Caco-2 (cell line): ENCODE measurements at regions not wholly inside any gene's neighbourhood (a gene's known extent, or its start where the extent isn't known, plus 50 kb on each side); places are given as distances from the start of the nearest gene placed in this dataset.

Source experiments
- BruUV-seq: library from RNA; stranded (reverse); fragments of 400-500 nt; replicated peaks from 2 replicates; lab custom pipeline; 2021; lab: Mats Ljungman, UMichigan
- CTCF ChIA-PET: fragments of 300-600 bp; sonication (Branson Sonifier 250); formaldehyde crosslinking; loops from one replicate; lab custom pipeline; 2022; ENCODE audit warnings: antibody characterized with exemption; lab: Charles Lee
- POLR2A ChIA-PET: fragments of 300-600 bp; sonication (Branson Sonifier 250); formaldehyde crosslinking; loops from one replicate; lab custom pipeline; 2022; ENCODE audit warnings: antibody characterized with exemption; lab: Charles Lee
- DNase-seq, 2 experiments: peaks; one replicate each; pipeline versions ENCODE4 v3.0.0 to v3.0.0-alpha.2; 2020 to 2022
- H3K27me3 ChIP-seq: replicated peaks from 2 replicates; pipeline ENCODE4 v1.6.0; 2011; ENCODE audit warnings: low read length; ENCODE audit not compliant: control insufficient read depth, insufficient read depth
- H3K36me3 ChIP-seq: 2 replicates; pipeline ENCODE4 v1.5.1; 2011; ENCODE audit warnings: low read length; ENCODE audit not compliant: control insufficient read depth, insufficient read depth
- H3K4me1 ChIP-seq: fragments of 250-450 bp; sonication (Bioruptor Pico); 2 replicates; pipeline ENCODE4 v1.5.1; 2020; ENCODE audit warnings: mild to moderate bottlenecking
- H3K4me3 ChIP-seq: 2 replicates; pipeline ENCODE4 v1.5.1; 2011; ENCODE audit warnings: low read depth, mild to moderate bottlenecking, control low read depth, low read length
- H3K9me3 ChIP-seq: fragments of 250-450 bp; sonication (Bioruptor Pico); 2 replicates; pipeline ENCODE4 v1.5.1; 2020; ENCODE audit warnings: mild to moderate bottlenecking, moderate library complexity
- H3K27ac Mint-ChIP-seq: one replicate; pipeline ENCODE4 v1.8.0; 2022; ENCODE audit warnings: mixed read lengths; ENCODE audit not compliant: unreplicated experiment
- H3K27me3 Mint-ChIP-seq: one replicate; pipeline ENCODE4 v1.8.0; 2022; ENCODE audit warnings: mixed read lengths; ENCODE audit not compliant: insufficient read depth, unreplicated experiment
- H3K36me3 Mint-ChIP-seq: one replicate; pipeline ENCODE4 v1.8.0; 2022; ENCODE audit warnings: mild to moderate bottlenecking, mixed read lengths; ENCODE audit not compliant: insufficient read depth, unreplicated experiment
- H3K4me1 Mint-ChIP-seq: one replicate; pipeline ENCODE4 v1.8.0; 2022; ENCODE audit warnings: low read depth, mixed read lengths; ENCODE audit not compliant: unreplicated experiment
- H3K4me3 Mint-ChIP-seq: one replicate; pipeline ENCODE4 v1.8.0; 2022; ENCODE audit warnings: mild to moderate bottlenecking, moderate library complexity, mixed read lengths; ENCODE audit not compliant: unreplicated experiment
- H3K9me3 Mint-ChIP-seq: one replicate; pipeline ENCODE4 v1.8.0; 2022; ENCODE audit warnings: mixed read lengths; ENCODE audit not compliant: unreplicated experiment
- CTCF ChIP-seq, 2 experiments: fragments of 200-600 bp in 1 of 2; IDR thresholded peaks; 1 replicate in 1 of 2; 2 replicates in 1 of 2; pipeline versions ENCODE4 v1.5.1 to v1.8.0; 2011 to 2022; ENCODE audit warnings: antibody characterized with exemption in 1 of 2, control low read depth in 1 of 2, inconsistent platforms in 1 of 2, low read depth in 1 of 2, low read length in 1 of 2, mild to moderate bottlenecking in 1 of 2, moderate library complexity in 1 of 2; ENCODE audit not compliant: insufficient read depth in 1 of 2, severe bottlenecking in 1 of 2, unreplicated experiment in 1 of 2
- intact Hi-C: fragments of 100-400 bp; cut with micrococcal nuclease; formaldehyde crosslinking; loops from one replicate; pipeline ENCODE4 v1.10.0; 2022; ENCODE audit not compliant: unreplicated experiment

- no peaks in the 10 kb centered on the region for H3K4me1 ChIP-seq
- H3K9me3 ChIP-seq: 0 out of 2 replicates have a peak, but pooled peaks cover 3% of the 10 kb centered on the region
- no peaks in the 10 kb centered on the region; the same call in 1 of the 2 replicates for H3K27me3 ChIP-seq
- no peak for TF ChIP-seq CTCF (IDR thresholded peaks at IDR 0.05; ENCODE audit: insufficient read depth in 1 of 2, low read depth in 1 of 2, low read length in 1 of 2, severe bottlenecking in 1 of 2, unreplicated experiment in 1 of 2)
- BruUV-seq: no TSS peak
- DNase-seq: no peak
- no peak overlapping the region for H3K4me3 ChIP-seq
- ChIA-PET POLR2A (no interaction called here), CTCF (no interaction called here)
- no peaks in the 10 kb centered on the region for H3K36me3 Mint-ChIP-seq
- peaks cover 13% of the 10 kb centered on the region for H3K27me3 Mint-ChIP-seq
- H3K9me3 Mint-ChIP-seq: peaks cover 22% of the 10 kb centered on the region
- no peaks in the 10 kb centered on the region for H3K4me1 Mint-ChIP-seq
- intact Hi-C loops: no loop called here
- H3K36me3 ChIP-seq: no peaks in the 10 kb centered on the region
- no peak overlapping the region for H3K27ac Mint-ChIP-seq
- H3K4me3 Mint-ChIP-seq: no peak overlapping the region
Measured at GRCh38 chr5:6862306-6862705, 149.1 kb downstream of the TENT4A start.

- no peak overlapping the region for H3K4me3 Mint-ChIP-seq
- H3K9me3 ChIP-seq: 0 out of 2 replicates have a peak, but pooled peaks cover 3% of the 10 kb centered on the region
- H3K27ac Mint-ChIP-seq: no peak overlapping the region
- H3K36me3 Mint-ChIP-seq: no peaks in the 10 kb centered on the region
- H3K4me1 ChIP-seq: no peaks in the 10 kb centered on the region
- peaks cover 10% of the 10 kb centered on the region for H3K9me3 Mint-ChIP-seq
- no peak overlapping the region for H3K4me3 ChIP-seq
- H3K4me1 Mint-ChIP-seq: no peaks in the 10 kb centered on the region
- DNase-seq: no peak
- peaks cover 9% of the 10 kb centered on the region for H3K27me3 Mint-ChIP-seq
- no peak for TF ChIP-seq CTCF (IDR thresholded peaks at IDR 0.05; ENCODE audit: insufficient read depth in 1 of 2, low read depth in 1 of 2, low read length in 1 of 2, severe bottlenecking in 1 of 2, unreplicated experiment in 1 of 2)
- POLR2A ChIA-PET: no interaction called here
- BruUV-seq: no TSS peak
- H3K36me3 ChIP-seq: no peaks in the 10 kb centered on the region
- intact Hi-C loops: no loop called here
- CTCF ChIA-PET: no interaction called here
- H3K27me3 ChIP-seq: no peaks in the 10 kb centered on the region; the same call in 1 of the 2 replicates
Measured at GRCh38 chr5:6867712-6868111, 154.5 kb downstream of the TENT4A start.

GRCh38 chr5:6868171-6868570 is 154.9 kb downstream of the TENT4A start:
- ChIA-PET POLR2A (no interaction called here), CTCF (no interaction called here)
- Histone ChIP-seq H3K4me3 (no peak overlapping the region), H3K27me3 (no peaks in the 10 kb centered on the region; the same call in 1 of the 2 replicates), H3K36me3 (no peaks in the 10 kb centered on the region), H3K9me3 (0 out of 2 replicates have a peak, but pooled peaks cover 3% of the 10 kb centered on the region), H3K4me1 (no peaks in the 10 kb centered on the region)
- DNase-seq: no peak
- intact Hi-C loops: no loop called here
- TF ChIP-seq CTCF (IDR thresholded peaks at IDR 0.05; ENCODE audit: insufficient read depth in 1 of 2, low read depth in 1 of 2, low read length in 1 of 2, severe bottlenecking in 1 of 2, unreplicated experiment in 1 of 2): no peak
- no peak overlapping the region for H3K27ac Mint-ChIP-seq
- H3K4me1 Mint-ChIP-seq: no peaks in the 10 kb centered on the region
- H3K27me3 Mint-ChIP-seq: peaks cover 6% of the 10 kb centered on the region
- no peak overlapping the region for H3K4me3 Mint-ChIP-seq
- no TSS peak for BruUV-seq
- H3K9me3 Mint-ChIP-seq: peaks cover 5% of the 10 kb centered on the region
- no peaks in the 10 kb centered on the region for H3K36me3 Mint-ChIP-seq
